Mesendoderm (in vitro differentiated cells): ENCODE measurements at regions not wholly inside any gene's neighbourhood (a gene's known extent, or its start where the extent isn't known, plus 50 kb on each side); places are given as distances from the start of the nearest gene placed in this dataset.

Source experiments
- DNase-seq: peaks from one replicate; pipeline ENCODE4 v3.0.0; 2013
- H2AK5ac ChIP-seq: 2 replicates; pipeline ENCODE4 v1.6.1; 2013; ENCODE audit warnings: low read length, inconsistent platforms
- H2BK120ac ChIP-seq: 2 replicates; pipeline ENCODE4 v1.6.1; 2013; ENCODE audit warnings: low read depth, mild to moderate bottlenecking, low read length, moderate library complexity, mixed read lengths
- H2BK15ac ChIP-seq: replicated peaks from 2 replicates; pipeline ENCODE4 v1.6.1; 2013; ENCODE audit warnings: low read depth, mild to moderate bottlenecking, moderate library complexity
- H2BK5ac ChIP-seq: 2 replicates; pipeline ENCODE4 v1.6.1; 2013; ENCODE audit warnings: low read length, inconsistent platforms
- H3K18ac ChIP-seq: 2 replicates; pipeline ENCODE4 v1.6.1; 2013; ENCODE audit warnings: mild to moderate bottlenecking, low read length, mixed read lengths
- H3K23ac ChIP-seq: one replicate; pipeline ENCODE4 v1.6.1; 2013; ENCODE audit warnings: low read length
- H3K27ac ChIP-seq: 2 replicates; pipeline ENCODE4 v1.5.1; 2013; ENCODE audit warnings: low read depth, mild to moderate bottlenecking, inconsistent platforms, low read length, moderate library complexity
- H3K27me3 ChIP-seq: 2 replicates; pipeline ENCODE4 v1.6.1; 2013; ENCODE audit warnings: low read length, control low read depth, mild to moderate bottlenecking, inconsistent platforms; ENCODE audit not compliant: insufficient read depth, poor library complexity
- H3K36me3 ChIP-seq: 2 replicates; pipeline ENCODE4 v1.6.1; 2013; ENCODE audit warnings: low read length, inconsistent platforms; ENCODE audit not compliant: control insufficient read depth, insufficient read depth
- H3K4ac ChIP-seq: one replicate; pipeline ENCODE4 v1.6.1; 2013; ENCODE audit warnings: low read depth, mild to moderate bottlenecking, low read length, moderate library complexity
- H3K4me1 ChIP-seq: 2 replicates; pipeline ENCODE4 v1.6.1; 2013; ENCODE audit warnings: low read depth, low read length, inconsistent platforms; ENCODE audit not compliant: control insufficient read depth
- H3K4me2 ChIP-seq: 2 replicates; pipeline ENCODE4 v1.6.1; 2013; ENCODE audit warnings: low read length
- H3K4me3 ChIP-seq: 2 replicates; pipeline ENCODE4 v1.5.1; 2013; ENCODE audit warnings: mild to moderate bottlenecking, low read length
- H3K56ac ChIP-seq: one replicate; pipeline ENCODE4 v1.6.1; 2013; ENCODE audit warnings: low read length
- H3K79me1 ChIP-seq: 2 replicates; pipeline ENCODE4 v1.6.1; 2013; ENCODE audit warnings: low read length, inconsistent platforms
- H3K79me2 ChIP-seq: 2 replicates; pipeline ENCODE4 v1.6.1; 2013; ENCODE audit warnings: mild to moderate bottlenecking, low read length; ENCODE audit not compliant: control insufficient read depth, insufficient read depth
- H3K9ac ChIP-seq: 2 replicates; pipeline ENCODE4 v1.6.1; 2013; ENCODE audit warnings: low read length, inconsistent platforms
- H4K5ac ChIP-seq: one replicate; pipeline ENCODE4 v1.6.1; 2013; ENCODE audit warnings: low read length
- H4K8ac ChIP-seq: one replicate; pipeline ENCODE4 v1.6.1; 2013; ENCODE audit warnings: low read depth, mild to moderate bottlenecking, control low read depth, low read length, moderate library complexity
- WGBS: extraction: QIAGEN DNeasy Blood & Tissue Kit; methylation state at CpG from one replicate; pipeline ENCODE4 v1.1.7; 2013; ENCODE audit warnings: low lambda C conversion rate, missing lambda C conversion rate; ENCODE audit not compliant: insufficient coverage; ENCODE audit errors: extremely low coverage; 5-methylcytosine and 5-hydroxymethylcytosine counted together

GRCh38 chr14:87264796-87265195 lies 728.2 kb downstream of the GALC start:
- H3K18ac ChIP-seq: no peak overlapping the region
- H2BK120ac ChIP-seq: no peak overlapping the region
- DNase-seq: no peak
- H2AK5ac ChIP-seq: peak overlapping the region; percentile 76
- no peak overlapping the region for H3K56ac ChIP-seq
- H3K79me2 ChIP-seq: no peaks in the 10 kb centered on the region
- no peak overlapping the region for H2BK5ac ChIP-seq
- no peaks in the 10 kb centered on the region for H3K27me3 ChIP-seq
- no CpG with 5 or more reads among the region's 3 CpGs for WGBS
- H3K36me3 ChIP-seq: no peaks in the 10 kb centered on the region
- peaks cover 4% of the 10 kb centered on the region for H3K4me1 ChIP-seq
- H3K79me1 ChIP-seq: no peaks in the 10 kb centered on the region
- no peak overlapping the region for H4K8ac ChIP-seq
- no peak overlapping the region for H4K5ac ChIP-seq
- H3K27ac ChIP-seq: no peak overlapping the region
- no peak overlapping the region for H3K4ac ChIP-seq
- no peak overlapping the region for H3K4me2 ChIP-seq
- H3K4me3 ChIP-seq: no peak overlapping the region
- H2BK15ac ChIP-seq: no peak overlapping the region
- no peak overlapping the region for H3K23ac ChIP-seq
- no peak overlapping the region for H3K9ac ChIP-seq

GRCh38 chr14:87264272-87264785 lies 728.7 kb downstream of the GALC start:
- no peaks in the 10 kb centered on the region for H3K79me2 ChIP-seq
- WGBS: no CpG with 5 or more reads among the region's 2 CpGs
- no peak for DNase-seq
- no peak overlapping the region for H3K4me2 ChIP-seq
- no peaks in the 10 kb centered on the region for H3K27me3 ChIP-seq
- peaks cover 4% of the 10 kb centered on the region for H3K4me1 ChIP-seq
- H3K27ac ChIP-seq: no peak overlapping the region
- no peak overlapping the region for H2AK5ac ChIP-seq
- H4K5ac ChIP-seq: no peak overlapping the region
- no peak overlapping the region for H3K4ac ChIP-seq
- H3K23ac ChIP-seq: no peak overlapping the region
- H3K18ac ChIP-seq: no peak overlapping the region
- no peak overlapping the region for H2BK5ac ChIP-seq
- no peak overlapping the region for H3K56ac ChIP-seq
- H3K4me3 ChIP-seq: no peak overlapping the region
- H3K79me1 ChIP-seq: no peaks in the 10 kb centered on the region
- no peak overlapping the region for H2BK120ac ChIP-seq
- no peak overlapping the region for H3K9ac ChIP-seq
- H2BK15ac ChIP-seq: no peak overlapping the region
- no peaks in the 10 kb centered on the region for H3K36me3 ChIP-seq
- no peak overlapping the region for H4K8ac ChIP-seq

- H3K4me2 ChIP-seq: no peak overlapping the region
- H3K27ac ChIP-seq: no peak overlapping the region
- no peak overlapping the region for H3K56ac ChIP-seq
- no peak overlapping the region for H3K9ac ChIP-seq
- no peak overlapping the region for H3K4me3 ChIP-seq
- H2AK5ac ChIP-seq: peak overlapping the region; percentile 93
- H2BK120ac ChIP-seq: no peak overlapping the region
- no peak overlapping the region for H4K8ac ChIP-seq
- H3K36me3 ChIP-seq: no peaks in the 10 kb centered on the region
- peak overlapping the region; percentile 45 for H2BK15ac ChIP-seq
- no peak overlapping the region for H4K5ac ChIP-seq
- no peaks in the 10 kb centered on the region for H3K27me3 ChIP-seq
- H3K4me1 ChIP-seq: peaks cover 4% of the 10 kb centered on the region
- H3K23ac ChIP-seq: no peak overlapping the region
- no peak overlapping the region for H3K4ac ChIP-seq
- DNase-seq: no peak
- H3K18ac ChIP-seq: no peak overlapping the region
- no peaks in the 10 kb centered on the region for H3K79me1 ChIP-seq
- WGBS: no CpG with 5 or more reads among the region's 2 CpGs
- no peaks in the 10 kb centered on the region for H3K79me2 ChIP-seq
- peak overlapping the region; percentile 14 for H2BK5ac ChIP-seq
Observed at GRCh38 chr14:87261621-87262020, 731.4 kb downstream of the GALC start.

- no peaks in the 10 kb centered on the region for H3K36me3 ChIP-seq
- no peak overlapping the region for H2BK5ac ChIP-seq
- WGBS: no CpG with 5 or more reads among the region's 3 CpGs
- H3K56ac ChIP-seq: no peak overlapping the region
- no peak overlapping the region for H3K27ac ChIP-seq
- H4K5ac ChIP-seq: no peak overlapping the region
- H3K4me3 ChIP-seq: no peak overlapping the region
- H2BK15ac ChIP-seq: no peak overlapping the region
- no peak overlapping the region for H3K18ac ChIP-seq
- H3K79me1 ChIP-seq: no peaks in the 10 kb centered on the region
- H3K9ac ChIP-seq: no peak overlapping the region
- H2BK120ac ChIP-seq: no peak overlapping the region
- no peak for DNase-seq
- H2AK5ac ChIP-seq: no peak overlapping the region
- H3K4me1 ChIP-seq: peaks cover 4% of the 10 kb centered on the region
- H3K4me2 ChIP-seq: no peak overlapping the region
- no peak overlapping the region for H4K8ac ChIP-seq
- no peaks in the 10 kb centered on the region for H3K27me3 ChIP-seq
- no peak overlapping the region for H3K4ac ChIP-seq
- no peak overlapping the region for H3K23ac ChIP-seq
- H3K79me2 ChIP-seq: no peaks in the 10 kb centered on the region
Observed at GRCh38 chr14:87260460-87260859, 732.5 kb downstream of the GALC start.

- Histone ChIP-seq H4K5ac (no peak overlapping the region), H2AK5ac (no peak overlapping the region)
Observed at GRCh38 chr14:87257421-87257820, 735.6 kb downstream of the GALC start.

GRCh38 chr14:87255058-87255457 lies 737.9 kb downstream of the GALC start:
- Histone ChIP-seq H2AK5ac (no peak overlapping the region), H2BK120ac (peak overlapping the region; percentile 82), H3K18ac (peak overlapping the region; percentile 99), H3K79me1 (no peaks in the 10 kb centered on the region), H2BK15ac (peak overlapping the region; percentile 100), H3K27ac (peak overlapping the region; percentile 79), H3K4me3 (no peak overlapping the region), H3K36me3 (no peaks in the 10 kb centered on the region), H2BK5ac (peak overlapping the region; percentile 48), H3K23ac (no peak overlapping the region), H3K4ac (peak overlapping the region; percentile 91), H3K79me2 (no peaks in the 10 kb centered on the region), H3K27me3 (no peaks in the 10 kb centered on the region), H3K9ac (peak overlapping the region; percentile 10), H3K4me1 (peaks cover 5% of the 10 kb centered on the region), H3K4me2 (no peak overlapping the region), H4K8ac (peak overlapping the region; percentile 56), H4K5ac (no peak overlapping the region), H3K56ac (peak overlapping the region; percentile 63)
- WGBS: no CpG with 5 or more reads among the region's 2 CpGs
- DNase-seq: no peak

More at GRCh38 chr14:87257421-87257820, 735.6 kb downstream of the GALC start:
- no peak overlapping the region for H2BK120ac ChIP-seq
- no peak overlapping the region for H3K4me2 ChIP-seq
- H2BK5ac ChIP-seq: no peak overlapping the region
- H3K27ac ChIP-seq: no peak overlapping the region
- no peak for DNase-seq
- no peak overlapping the region for H3K4me3 ChIP-seq
- H3K18ac ChIP-seq: no peak overlapping the region
- no peaks in the 10 kb centered on the region for H3K79me1 ChIP-seq
- H3K79me2 ChIP-seq: no peaks in the 10 kb centered on the region
- H2BK15ac ChIP-seq: no peak overlapping the region
- no peak overlapping the region for H3K56ac ChIP-seq
- H3K23ac ChIP-seq: no peak overlapping the region
- no peak overlapping the region for H3K4ac ChIP-seq
- no peak overlapping the region for H3K9ac ChIP-seq
- H3K27me3 ChIP-seq: no peaks in the 10 kb centered on the region
- peaks cover 9% of the 10 kb centered on the region for H3K4me1 ChIP-seq
- H4K8ac ChIP-seq: no peak overlapping the region
- WGBS: no CpG with 5 or more reads among the region's 1 CpG
- no peaks in the 10 kb centered on the region for H3K36me3 ChIP-seq
